ENCODE measurements at regions not wholly inside any gene's neighbourhood (a gene's known extent, or its start where the extent isn't known, plus 50 kb on each side); places are given as distances from the start of the nearest gene placed in this dataset.
A peak's percentile ranks its signal among the peaks of the same experiment; 100 is the strongest.

DNA sequence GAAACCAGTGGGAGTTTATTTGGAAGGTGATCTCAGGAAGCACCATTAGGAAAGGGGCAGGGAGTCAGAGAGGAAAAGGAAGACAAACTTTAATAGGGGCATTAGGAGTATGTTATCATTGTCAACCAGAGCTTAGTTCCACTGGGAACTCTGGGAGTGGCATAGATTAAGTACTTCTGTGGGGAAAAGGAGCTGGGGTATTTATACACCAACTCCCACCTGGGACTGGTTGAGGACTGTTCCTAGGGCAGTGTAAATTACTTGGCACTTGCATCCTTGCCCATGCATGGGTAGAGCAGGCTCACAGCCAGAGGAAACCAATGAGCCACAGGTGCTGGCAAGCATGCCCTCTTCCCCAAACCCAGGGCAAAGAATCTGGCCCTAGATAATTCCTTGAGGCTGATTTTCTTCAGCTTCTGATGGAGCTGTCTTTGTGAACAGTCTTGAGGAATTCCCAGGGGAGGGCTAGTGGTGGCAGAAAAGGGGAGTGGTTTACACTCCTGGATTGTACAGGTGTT lies 541.2 kb downstream of the MIAT start:
- H3K27ac ChIP-seq, result no peak overlapping the region
- peaks cover 4% of the 10 kb centered on the region for H3K27me3 ChIP-seq
- H3K36me3 ChIP-seq, result no peaks in the 10 kb centered on the region
- H3K4me3 ChIP-seq, result no peak overlapping the region
- H3K9me3 ChIP-seq, result no peaks in the 10 kb centered on the region
- no peak for TF ChIP-seq POLR2A (IDR thresholded peaks at IDR 0.05)
- TF ChIP-seq EP300 (IDR thresholded peaks at IDR 0.05), result no peak
- no peak for TF ChIP-seq CTCF (IDR thresholded peaks at IDR 0.05)
- TF ChIP-seq POLR2AphosphoS5 (IDR thresholded peaks at IDR 0.05), result no peak
- DNase-seq (ENCODE audit: low spot score in 2 of 2), result no peak
- H3K4me1 ChIP-seq, result peaks cover 29% of the 10 kb centered on the region

DNA sequence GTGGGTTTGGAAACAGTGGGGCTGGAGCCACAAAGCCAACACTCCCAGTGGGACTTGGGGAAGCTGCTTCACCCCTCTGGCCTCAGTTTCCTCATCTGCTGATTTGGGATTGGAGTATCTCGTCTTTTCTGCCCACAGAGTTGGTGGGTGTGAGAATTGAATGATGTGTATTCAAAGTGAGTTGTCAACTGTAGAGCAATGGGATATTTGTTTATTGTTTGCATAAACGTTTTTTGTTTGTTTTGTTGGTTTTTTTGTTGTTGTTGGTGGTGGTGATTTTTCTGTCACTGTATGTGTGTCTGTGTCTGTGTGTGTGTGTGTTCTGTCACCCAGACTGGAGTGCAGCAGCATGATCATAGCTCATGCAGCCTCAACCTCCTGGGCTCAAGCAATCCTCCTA lies 542.0 kb downstream of the MIAT start:
- peak in 1 of 2 donors; percentile 29 for DNase-seq (ENCODE audit: low spot score in 2 of 2)
- 70% methylated on average over 2 of the region's 2 CpGs for WGBS
- no peak overlapping the region for H3K27ac ChIP-seq

DNA sequence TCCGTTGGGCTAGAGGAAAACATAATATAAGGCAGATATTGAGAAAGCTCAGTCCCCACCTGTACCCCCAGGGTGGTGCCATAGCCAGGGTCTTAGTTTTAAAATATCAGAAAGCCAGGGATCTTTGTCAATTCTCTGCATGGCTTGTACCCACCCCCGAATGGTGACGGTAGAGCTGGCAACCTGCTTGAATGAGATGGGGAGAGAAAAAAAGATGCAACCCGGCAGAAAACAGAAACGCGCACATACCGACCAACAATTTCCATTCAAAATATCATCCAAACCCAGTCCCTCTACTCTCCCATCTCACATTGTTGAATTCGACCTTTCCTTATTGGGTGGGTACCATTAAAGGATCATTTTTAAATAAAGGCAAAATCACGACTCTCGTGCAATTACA lies 543.9 kb downstream of the MIAT start:
- Histone ChIP-seq H3K4me3 (no peak overlapping the region), H3K36me3 (no peaks in the 10 kb centered on the region), H3K27ac (no peak overlapping the region), H3K27me3 (no peaks in the 10 kb centered on the region), H3K9me3 (no peaks in the 10 kb centered on the region), H3K4me1 (peaks cover 15% of the 10 kb centered on the region)
- no peak for TF ChIP-seq CTCF (IDR thresholded peaks at IDR 0.05)
- TF ChIP-seq EP300 (IDR thresholded peaks at IDR 0.05), result no peak
- no peak for TF ChIP-seq POLR2A (IDR thresholded peaks at IDR 0.05)
- 94% methylated on average over 10 of the region's 10 CpGs for WGBS
- DNase-seq (ENCODE audit: low spot score in 2 of 2), result peak in 1 of 2 donors; percentile 26

More for the DNA sequence above, 542.0 kb downstream of the MIAT start:
- Histone ChIP-seq H3K9me3 (no peaks in the 10 kb centered on the region), H3K4me3 (no peak overlapping the region), H3K36me3 (no peaks in the 10 kb centered on the region), H3K27me3 (no peaks in the 10 kb centered on the region), H3K4me1 (peaks cover 28% of the 10 kb centered on the region)
- TF ChIP-seq POLR2AphosphoS5 (IDR thresholded peaks at IDR 0.05) (no peak), CTCF (IDR thresholded peaks at IDR 0.05) (no peak), POLR2A (IDR thresholded peaks at IDR 0.05) (no peak), EP300 (IDR thresholded peaks at IDR 0.05) (no peak)

DNA sequence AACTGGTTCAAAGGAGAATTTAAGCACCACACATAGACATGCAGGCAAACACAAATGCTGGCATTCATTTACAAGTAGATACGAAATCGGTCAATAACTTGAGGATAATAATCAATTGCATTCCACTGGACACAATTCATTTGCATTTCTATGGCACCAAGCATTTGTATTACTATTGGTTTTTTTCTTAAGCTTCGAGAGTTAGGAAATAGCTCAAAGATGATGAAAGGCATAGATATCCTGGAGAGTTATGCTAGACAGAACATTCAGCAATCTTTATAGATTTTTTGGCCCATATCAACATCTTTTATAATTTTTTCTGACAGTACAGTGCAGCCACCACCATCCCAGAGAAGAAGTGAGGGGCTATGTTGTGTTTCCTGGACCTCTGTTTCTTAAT lies 544.4 kb downstream of the MIAT start:
- TF ChIP-seq POLR2A (IDR thresholded peaks at IDR 0.05) (no peak), POLR2AphosphoS5 (IDR thresholded peaks at IDR 0.05) (no peak), CTCF (IDR thresholded peaks at IDR 0.05) (no peak), EP300 (IDR thresholded peaks at IDR 0.05) (no peak)

DNA sequence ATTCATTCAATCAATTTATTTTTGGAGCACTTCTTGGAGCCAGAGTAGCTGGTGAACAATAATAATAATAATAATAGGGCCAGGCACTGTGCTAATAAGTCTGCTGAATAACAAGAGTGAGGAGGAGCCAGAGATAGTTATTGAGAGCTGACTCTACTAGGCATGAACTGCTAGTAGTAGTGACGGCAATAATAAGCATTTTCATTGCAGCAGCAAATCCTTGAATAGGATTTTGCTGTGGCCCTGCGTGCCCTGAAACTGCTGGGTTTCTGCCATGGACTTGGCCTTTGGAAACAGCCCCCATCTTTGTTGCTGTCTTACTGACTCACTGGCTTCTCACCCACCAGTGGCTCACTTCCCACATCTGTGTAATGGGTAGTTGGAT lies 545.9 kb downstream of the MIAT start:
- Histone ChIP-seq H3K4me1 (peaks cover 15% of the 10 kb centered on the region), H3K36me3 (no peaks in the 10 kb centered on the region), H3K4me3 (no peak overlapping the region), H3K27ac (no peak overlapping the region), H3K9me3 (no peaks in the 10 kb centered on the region), H3K27me3 (no peaks in the 10 kb centered on the region)
- TF ChIP-seq POLR2AphosphoS5 (IDR thresholded peaks at IDR 0.05) (no peak), EP300 (IDR thresholded peaks at IDR 0.05) (no peak), POLR2A (IDR thresholded peaks at IDR 0.05) (no peak)
- DNase-seq (ENCODE audit: low spot score in 2 of 2), result no peak
- 63% methylated on average over 2 of the region's 2 CpGs for WGBS

More for the DNA sequence above, 544.4 kb downstream of the MIAT start:
- 85% methylated on average over 3 of the region's 3 CpGs for WGBS
- Histone ChIP-seq H3K36me3 (no peaks in the 10 kb centered on the region), H3K9me3 (no peaks in the 10 kb centered on the region), H3K27me3 (no peaks in the 10 kb centered on the region), H3K4me1 (peaks cover 15% of the 10 kb centered on the region), H3K27ac (no peak overlapping the region), H3K4me3 (no peak overlapping the region)
- DNase-seq (ENCODE audit: low spot score in 2 of 2), result no peak

GRCh38 chr22:27204280-27204679 lies 546.9 kb downstream of the MIAT start:
- Histone ChIP-seq H3K36me3 (no peaks in the 10 kb centered on the region), H3K4me1 (peaks cover 15% of the 10 kb centered on the region), H3K9me3 (no peaks in the 10 kb centered on the region), H3K4me3 (no peak overlapping the region), H3K27ac (no peak overlapping the region), H3K27me3 (no peaks in the 10 kb centered on the region)
- WGBS, result 86% methylated on average over 5 of the region's 5 CpGs
- peak in 1 of 2 donors; percentile 32 for DNase-seq (ENCODE audit: low spot score in 2 of 2)
- TF ChIP-seq CTCF (IDR thresholded peaks at IDR 0.05) (no peak), EP300 (IDR thresholded peaks at IDR 0.05) (no peak), POLR2AphosphoS5 (IDR thresholded peaks at IDR 0.05) (no peak), POLR2A (IDR thresholded peaks at IDR 0.05) (no peak)

Data from suprapubic skin (tissue), 4 donors.